BE2C (cell line): ENCODE measurements at regions not wholly inside any gene's neighbourhood (a gene's known extent, or its start where the extent isn't known, plus 50 kb on each side); places are given as distances from the start of the nearest gene placed in this dataset.

Source experiments
- DNase-seq: peaks from one replicate; pipeline ENCODE4 v3.0.0-alpha.2; 2020
- H3K27me3 ChIP-seq: fragments of 250-450 bp; sonication (Bioruptor Pico); 2 replicates; pipeline ENCODE4 v1.5.1; 2020; ENCODE audit warnings: mild to moderate bottlenecking
- H3K36me3 ChIP-seq: fragments of 250-450 bp; sonication (Bioruptor Pico); 2 replicates; pipeline ENCODE4 v1.5.1; 2020; ENCODE audit warnings: mild to moderate bottlenecking
- H3K4me1 ChIP-seq: fragments of 250-450 bp; sonication (Bioruptor Pico); 2 replicates; pipeline ENCODE4 v1.5.1; 2020
- H3K4me3 ChIP-seq: 2 replicates; pipeline ENCODE4 v1.5.1; 2011; ENCODE audit warnings: low read depth, low read length
- H3K9me3 ChIP-seq: fragments of 250-450 bp; sonication (Bioruptor Pico); 2 replicates; pipeline ENCODE4 v1.5.1; 2020
- TF ChIP-seq, protein P1 (sequence below): IDR thresholded peaks from 2 replicates; pipeline ENCODE4 v1.5.1; 2012; ENCODE audit warnings: mild to moderate bottlenecking, low read depth, low read length

DNA sequence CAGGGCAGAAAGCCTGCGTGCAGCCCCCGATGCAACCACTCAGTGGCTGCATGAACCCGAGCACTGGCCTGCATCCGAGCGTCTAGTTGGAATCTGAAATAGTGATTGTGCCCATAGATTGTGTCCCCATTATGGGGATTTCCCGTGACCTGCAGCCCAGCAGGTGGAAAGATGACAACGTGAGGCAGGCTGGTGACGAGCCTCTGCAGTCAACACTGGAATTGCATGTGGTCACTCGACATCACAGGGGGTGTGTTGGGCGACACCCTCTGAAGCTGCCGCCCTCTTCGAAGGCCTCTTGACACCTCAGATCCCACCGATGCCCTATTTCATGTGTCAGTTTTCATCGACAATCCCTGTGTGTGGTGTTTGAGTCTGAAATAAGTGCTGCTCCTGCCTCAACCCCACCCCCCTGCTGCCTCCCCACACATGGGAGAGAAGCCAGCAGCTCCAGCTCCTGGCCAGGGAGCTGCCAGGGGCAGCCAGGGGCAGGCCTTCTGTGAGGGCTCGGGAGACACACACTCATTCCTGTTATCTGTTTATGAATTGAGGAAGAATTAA lies 172.0 kb upstream of the B3GAT1 start:
- TF ChIP-seq, protein P1, sequence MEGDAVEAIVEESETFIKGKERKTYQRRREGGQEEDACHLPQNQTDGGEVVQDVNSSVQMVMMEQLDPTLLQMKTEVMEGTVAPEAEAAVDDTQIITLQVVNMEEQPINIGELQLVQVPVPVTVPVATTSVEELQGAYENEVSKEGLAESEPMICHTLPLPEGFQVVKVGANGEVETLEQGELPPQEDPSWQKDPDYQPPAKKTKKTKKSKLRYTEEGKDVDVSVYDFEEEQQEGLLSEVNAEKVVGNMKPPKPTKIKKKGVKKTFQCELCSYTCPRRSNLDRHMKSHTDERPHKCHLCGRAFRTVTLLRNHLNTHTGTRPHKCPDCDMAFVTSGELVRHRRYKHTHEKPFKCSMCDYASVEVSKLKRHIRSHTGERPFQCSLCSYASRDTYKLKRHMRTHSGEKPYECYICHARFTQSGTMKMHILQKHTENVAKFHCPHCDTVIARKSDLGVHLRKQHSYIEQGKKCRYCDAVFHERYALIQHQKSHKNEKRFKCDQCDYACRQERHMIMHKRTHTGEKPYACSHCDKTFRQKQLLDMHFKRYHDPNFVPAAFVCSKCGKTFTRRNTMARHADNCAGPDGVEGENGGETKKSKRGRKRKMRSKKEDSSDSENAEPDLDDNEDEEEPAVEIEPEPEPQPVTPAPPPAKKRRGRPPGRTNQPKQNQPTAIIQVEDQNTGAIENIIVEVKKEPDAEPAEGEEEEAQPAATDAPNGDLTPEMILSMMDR = no peak
- Histone ChIP-seq H3K4me3 (no peak overlapping the region), H3K9me3 (no peaks in the 10 kb centered on the region), H3K36me3 (no peaks in the 10 kb centered on the region), H3K27me3 (peaks cover 18% of the 10 kb centered on the region), H3K4me1 (no peaks in the 10 kb centered on the region)
- DNase-seq = no peak

DNA sequence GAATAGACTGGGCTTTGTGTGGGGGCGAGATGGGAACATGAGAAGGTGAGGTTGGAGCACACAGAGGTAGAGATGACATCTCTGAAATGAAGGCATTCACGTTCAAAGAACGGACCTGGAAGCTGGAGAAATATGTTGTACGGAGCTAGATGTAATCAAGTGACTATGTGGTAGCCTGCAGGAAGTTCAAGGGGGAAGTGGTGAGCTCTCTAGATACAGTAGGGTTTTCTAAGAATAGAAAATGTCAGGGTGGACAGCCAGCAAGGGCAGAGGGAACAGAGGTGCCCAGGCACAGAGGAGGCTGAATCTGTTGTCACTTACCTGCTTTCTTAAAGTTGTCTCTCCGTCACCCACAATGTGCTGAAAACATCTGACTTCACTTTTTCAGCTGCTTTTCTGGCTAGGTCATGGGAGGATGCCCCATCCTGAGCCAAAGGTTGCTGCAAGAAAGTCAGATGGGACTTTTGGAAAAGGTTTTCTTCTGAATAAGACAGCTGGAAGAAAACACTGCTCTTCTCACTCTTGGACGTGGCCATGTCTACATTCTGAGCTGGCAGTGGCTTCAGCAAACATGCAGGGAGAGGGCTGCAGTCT lies 171.5 kb upstream of the B3GAT1 start:
- Histone ChIP-seq H3K9me3 (no peaks in the 10 kb centered on the region), H3K4me3 (no peak overlapping the region), H3K4me1 (no peaks in the 10 kb centered on the region), H3K36me3 (no peaks in the 10 kb centered on the region), H3K27me3 (peaks cover 18% of the 10 kb centered on the region)
- TF ChIP-seq, protein P1 = no peak
- DNase-seq = no peak

DNA sequence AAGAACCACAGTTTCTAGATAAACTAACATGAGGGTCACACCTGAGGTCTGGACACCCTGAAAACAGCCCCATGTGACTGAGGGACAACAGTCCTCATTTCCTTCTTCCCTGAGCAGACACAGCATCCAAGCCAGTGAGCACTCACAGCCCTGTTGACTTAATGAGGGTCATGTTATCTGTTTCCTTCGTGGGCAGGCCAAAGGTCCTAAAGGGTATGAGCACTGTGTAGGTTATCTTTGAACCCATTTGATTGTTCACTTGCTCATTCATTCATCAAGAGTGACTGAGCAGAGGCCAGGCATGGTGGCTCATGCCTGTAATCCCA lies 170.7 kb upstream of the B3GAT1 start:
- Histone ChIP-seq H3K4me3 (no peak overlapping the region), H3K27me3 (peaks cover 18% of the 10 kb centered on the region)
- TF ChIP-seq, protein P1 = no peak

DNA sequence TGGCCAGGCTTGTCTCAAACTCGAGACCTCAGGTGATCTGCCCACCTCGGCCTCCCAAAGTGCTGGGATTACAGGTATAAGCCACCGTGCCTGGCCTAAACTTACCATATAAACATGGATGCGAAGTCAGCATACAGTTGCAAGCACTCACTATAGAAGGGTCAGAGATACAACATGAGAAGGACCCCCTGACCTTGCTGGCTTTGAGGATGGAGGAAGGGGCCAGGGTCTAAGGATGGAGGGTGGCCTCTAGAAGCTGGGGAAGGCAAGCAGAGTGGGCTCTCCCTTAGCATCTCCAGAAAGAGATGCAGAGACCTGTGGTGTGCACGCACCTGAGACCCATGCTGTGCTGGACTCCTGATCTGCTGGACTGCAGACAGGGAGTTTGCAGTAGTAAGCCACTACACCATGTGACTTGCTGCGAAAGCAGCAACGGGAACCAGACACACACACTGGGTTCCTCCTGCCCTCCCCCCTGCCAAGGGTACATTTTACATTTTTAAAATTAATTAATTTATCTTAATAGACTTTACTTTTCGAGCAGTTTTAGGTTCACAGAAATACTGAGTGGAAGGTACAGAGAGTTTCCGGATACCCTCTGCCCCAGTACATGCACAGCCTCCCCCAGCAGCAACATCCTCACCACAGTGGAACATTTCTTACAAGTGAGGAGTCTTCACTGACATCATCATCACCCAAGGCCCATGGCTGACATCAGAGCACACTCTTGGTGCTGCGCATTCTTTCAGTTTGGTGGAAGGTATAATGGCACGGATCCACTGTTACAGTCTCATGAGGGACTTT lies 170.1 kb upstream of the B3GAT1 start:
- TF ChIP-seq, protein P1 = no peak
- Histone ChIP-seq H3K4me1 (no peaks in the 10 kb centered on the region), H3K36me3 (no peaks in the 10 kb centered on the region), H3K27me3 (peaks cover 20% of the 10 kb centered on the region), H3K4me3 (no peak overlapping the region), H3K9me3 (no peaks in the 10 kb centered on the region)
- no peak for DNase-seq

More for the DNA sequence above, 170.7 kb upstream of the B3GAT1 start:
- no peaks in the 10 kb centered on the region for H3K36me3 ChIP-seq
- H3K9me3 ChIP-seq = no peaks in the 10 kb centered on the region
- no peaks in the 10 kb centered on the region for H3K4me1 ChIP-seq
- DNase-seq = no peak

DNA sequence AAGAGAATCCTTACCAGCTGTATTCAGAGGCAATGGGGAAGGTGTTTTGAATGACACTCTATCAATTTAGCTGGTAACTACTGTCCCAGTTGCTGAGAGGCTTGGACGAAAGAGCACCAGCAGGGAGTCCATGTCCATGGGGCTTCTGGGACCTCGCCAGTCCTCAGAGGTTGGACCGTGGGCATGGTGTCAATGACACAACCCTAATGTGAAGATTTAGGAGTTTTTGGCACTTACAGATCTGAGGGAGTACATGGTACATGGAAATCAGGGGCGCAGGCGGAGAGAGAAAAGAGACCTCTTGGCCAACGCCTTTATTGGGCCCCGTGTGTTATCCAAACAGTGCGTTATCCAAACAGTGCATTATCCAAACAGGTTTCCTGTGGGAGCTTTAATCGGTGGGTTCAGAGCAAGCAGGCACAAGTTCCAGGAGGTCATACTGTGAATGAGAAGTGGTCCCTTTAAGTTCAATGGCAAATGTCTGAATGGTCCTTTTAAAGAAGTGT lies 169.1 kb upstream of the B3GAT1 start:
- DNase-seq = no peak
- Histone ChIP-seq H3K36me3 (no peaks in the 10 kb centered on the region), H3K4me3 (no peak overlapping the region), H3K9me3 (no peaks in the 10 kb centered on the region), H3K4me1 (no peaks in the 10 kb centered on the region), H3K27me3 (peaks cover 22% of the 10 kb centered on the region)
- TF ChIP-seq, protein P1 = no peak

DNA sequence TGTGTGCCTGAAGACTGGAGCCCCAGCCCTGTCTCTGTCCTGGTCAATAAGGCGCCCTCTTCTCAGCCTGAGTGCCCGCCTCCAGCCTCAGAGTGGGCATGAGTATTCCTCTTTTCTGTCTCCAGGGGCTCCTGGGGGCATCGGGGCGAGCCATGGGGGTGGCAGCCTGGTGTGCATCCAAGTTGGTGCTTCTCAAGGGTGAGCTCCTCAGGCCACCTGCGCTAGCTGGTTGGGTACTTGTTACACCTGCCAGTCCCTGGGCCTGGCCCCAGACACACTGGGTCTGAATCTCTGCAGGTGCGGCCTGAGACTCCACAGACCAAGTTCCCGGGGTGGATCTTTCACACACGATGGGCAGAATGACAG lies 168.6 kb upstream of the B3GAT1 start:
- no peaks in the 10 kb centered on the region for H3K9me3 ChIP-seq
- DNase-seq = no peak
- no peaks in the 10 kb centered on the region for H3K4me1 ChIP-seq
- peaks cover 28% of the 10 kb centered on the region for H3K27me3 ChIP-seq
- TF ChIP-seq, protein P1 = no peak
- no peaks in the 10 kb centered on the region for H3K36me3 ChIP-seq
- no peak overlapping the region for H3K4me3 ChIP-seq
